Panc1 (cell line): ENCODE measurements at regions not wholly inside any gene's neighbourhood (a gene's known extent, or its start where the extent isn't known, plus 50 kb on each side); places are given as distances from the start of the nearest gene placed in this dataset.

Source experiments
- ATAC-seq: fragments of 200-7000 bp; cut with Tn5 transposase; 2 replicates; pipeline ENCODE4 v1.9.1; 2020; ENCODE audit warnings: mild to moderate bottlenecking, moderate library complexity
- BruUV-seq: library from RNA; stranded (reverse); fragments of 400-500 nt; replicated peaks from 2 replicates; lab custom pipeline; 2021; lab: Mats Ljungman, UMichigan
- CTCF ChIA-PET: fragments of 300-600 bp; sonication (Branson Sonifier 250); formaldehyde crosslinking; loops from one replicate; lab custom pipeline; 2022; ENCODE audit warnings: antibody characterized with exemption; lab: Charles Lee
- POLR2A ChIA-PET: fragments of 300-600 bp; sonication (Branson Sonifier 250); formaldehyde crosslinking; loops from one replicate; lab custom pipeline; 2022; ENCODE audit warnings: antibody characterized with exemption; lab: Charles Lee
- DNase-seq: peaks from one replicate; pipeline ENCODE4 v3.0.0-alpha.2; 2010; ENCODE audit warnings: low read depth, low spot score
- H3K27ac ChIP-seq: 2 replicates; pipeline ENCODE4 v1.5.1; 2011; ENCODE audit warnings: mild to moderate bottlenecking, low read length, inconsistent platforms
- H3K27me3 ChIP-seq: fragments of 200-500 bp; sonication (Bioruptor generic); 2 replicates; pipeline ENCODE4 v1.6.0; 2014; ENCODE audit warnings: low read length, inconsistent platforms; ENCODE audit not compliant: control insufficient read depth, insufficient read depth
- H3K36me3 ChIP-seq: fragments of 200-500 bp; sonication (Bioruptor generic); 2 replicates; pipeline ENCODE4 v1.5.1; 2014; ENCODE audit warnings: inconsistent platforms, mild to moderate bottlenecking, low read length, moderate library complexity; ENCODE audit not compliant: control insufficient read depth, insufficient read depth
- H3K4me1 ChIP-seq: 2 replicates; pipeline ENCODE4 v1.5.1; 2011; ENCODE audit warnings: inconsistent platforms, mild to moderate bottlenecking, low read length, moderate library complexity; ENCODE audit not compliant: control insufficient read depth, insufficient read depth
- H3K4me3 ChIP-seq, 2 experiments: 2 replicates each; pipeline ENCODE4 v1.5.1; 2011 to 2012; ENCODE audit warnings: low read depth in 2 of 2, low read length in 2 of 2, mild to moderate bottlenecking in 2 of 2, inconsistent platforms in 1 of 2, moderate library complexity in 1 of 2
- H3K9me3 ChIP-seq: fragments of 200-500 bp; sonication (Bioruptor generic); 2 replicates; pipeline ENCODE4 v1.5.1; 2014; ENCODE audit warnings: low read depth, mild to moderate bottlenecking, inconsistent platforms, low read length, moderate library complexity; ENCODE audit not compliant: control insufficient read depth, insufficient read depth
- POLR2AphosphoS5 ChIP-seq: IDR thresholded peaks from 2 replicates; pipeline ENCODE4 v1.6.1; 2012; ENCODE audit warnings: mild to moderate bottlenecking, low read depth, low read length, moderate library complexity
- SIN3A ChIP-seq: IDR thresholded peaks from 2 replicates; pipeline ENCODE4 v1.6.1; 2012; ENCODE audit warnings: low read depth, mild to moderate bottlenecking, low read length, moderate library complexity, borderline replicate concordance; ENCODE audit not compliant: insufficient read depth
- TCF7L2 ChIP-seq: IDR thresholded peaks from 2 replicates; pipeline ENCODE4 v1.6.1; 2011; ENCODE audit warnings: mild to moderate bottlenecking, low read depth, low read length, inconsistent platforms
- in situ Hi-C: cut with HindIII; loops from 2 replicates; pipeline ENCODE4 v1.10.0; 2016; ENCODE audit warnings: low sequenced_read_pairs, low pct_unique_long_range_greater_than_20kb
- intact Hi-C: fragments of 100-400 bp; cut with micrococcal nuclease; formaldehyde crosslinking; loops from one replicate; pipeline ENCODE4 v1.10.0; 2022; ENCODE audit not compliant: unreplicated experiment
- TF ChIP-seq, protein P1 (sequence below): fragments of 450-650 bp; IDR thresholded peaks from 2 replicates; pipeline ENCODE4 v1.5.1; 2017; ENCODE audit warnings: mild to moderate bottlenecking
- TF ChIP-seq, protein P2 (sequence below), 2 experiments: IDR thresholded peaks; 2 replicates each; pipeline ENCODE4 v1.6.1; 2011 to 2012; ENCODE audit warnings: low read depth in 2 of 2, control low read depth in 1 of 2, low read length in 1 of 2, mild to moderate bottlenecking in 1 of 2, moderate library complexity in 1 of 2; ENCODE audit not compliant: insufficient read depth in 1 of 2

- intact Hi-C loops (no loop called here), in situ Hi-C loops (no loop called here)
- ATAC-seq (no peak), DNase-seq (no peak)
- Histone ChIP-seq H3K4me1 (no peaks in the 10 kb centered on the region), H3K27me3 (no peaks in the 10 kb centered on the region), H3K27ac (no peak overlapping the region), H3K36me3 (no peaks in the 10 kb centered on the region), H3K4me3 (no peak overlapping the region), H3K9me3 (no peaks in the 10 kb centered on the region)
- TF ChIP-seq, protein P1, sequence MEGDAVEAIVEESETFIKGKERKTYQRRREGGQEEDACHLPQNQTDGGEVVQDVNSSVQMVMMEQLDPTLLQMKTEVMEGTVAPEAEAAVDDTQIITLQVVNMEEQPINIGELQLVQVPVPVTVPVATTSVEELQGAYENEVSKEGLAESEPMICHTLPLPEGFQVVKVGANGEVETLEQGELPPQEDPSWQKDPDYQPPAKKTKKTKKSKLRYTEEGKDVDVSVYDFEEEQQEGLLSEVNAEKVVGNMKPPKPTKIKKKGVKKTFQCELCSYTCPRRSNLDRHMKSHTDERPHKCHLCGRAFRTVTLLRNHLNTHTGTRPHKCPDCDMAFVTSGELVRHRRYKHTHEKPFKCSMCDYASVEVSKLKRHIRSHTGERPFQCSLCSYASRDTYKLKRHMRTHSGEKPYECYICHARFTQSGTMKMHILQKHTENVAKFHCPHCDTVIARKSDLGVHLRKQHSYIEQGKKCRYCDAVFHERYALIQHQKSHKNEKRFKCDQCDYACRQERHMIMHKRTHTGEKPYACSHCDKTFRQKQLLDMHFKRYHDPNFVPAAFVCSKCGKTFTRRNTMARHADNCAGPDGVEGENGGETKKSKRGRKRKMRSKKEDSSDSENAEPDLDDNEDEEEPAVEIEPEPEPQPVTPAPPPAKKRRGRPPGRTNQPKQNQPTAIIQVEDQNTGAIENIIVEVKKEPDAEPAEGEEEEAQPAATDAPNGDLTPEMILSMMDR, result no peak
- TF ChIP-seq, protein P2, sequence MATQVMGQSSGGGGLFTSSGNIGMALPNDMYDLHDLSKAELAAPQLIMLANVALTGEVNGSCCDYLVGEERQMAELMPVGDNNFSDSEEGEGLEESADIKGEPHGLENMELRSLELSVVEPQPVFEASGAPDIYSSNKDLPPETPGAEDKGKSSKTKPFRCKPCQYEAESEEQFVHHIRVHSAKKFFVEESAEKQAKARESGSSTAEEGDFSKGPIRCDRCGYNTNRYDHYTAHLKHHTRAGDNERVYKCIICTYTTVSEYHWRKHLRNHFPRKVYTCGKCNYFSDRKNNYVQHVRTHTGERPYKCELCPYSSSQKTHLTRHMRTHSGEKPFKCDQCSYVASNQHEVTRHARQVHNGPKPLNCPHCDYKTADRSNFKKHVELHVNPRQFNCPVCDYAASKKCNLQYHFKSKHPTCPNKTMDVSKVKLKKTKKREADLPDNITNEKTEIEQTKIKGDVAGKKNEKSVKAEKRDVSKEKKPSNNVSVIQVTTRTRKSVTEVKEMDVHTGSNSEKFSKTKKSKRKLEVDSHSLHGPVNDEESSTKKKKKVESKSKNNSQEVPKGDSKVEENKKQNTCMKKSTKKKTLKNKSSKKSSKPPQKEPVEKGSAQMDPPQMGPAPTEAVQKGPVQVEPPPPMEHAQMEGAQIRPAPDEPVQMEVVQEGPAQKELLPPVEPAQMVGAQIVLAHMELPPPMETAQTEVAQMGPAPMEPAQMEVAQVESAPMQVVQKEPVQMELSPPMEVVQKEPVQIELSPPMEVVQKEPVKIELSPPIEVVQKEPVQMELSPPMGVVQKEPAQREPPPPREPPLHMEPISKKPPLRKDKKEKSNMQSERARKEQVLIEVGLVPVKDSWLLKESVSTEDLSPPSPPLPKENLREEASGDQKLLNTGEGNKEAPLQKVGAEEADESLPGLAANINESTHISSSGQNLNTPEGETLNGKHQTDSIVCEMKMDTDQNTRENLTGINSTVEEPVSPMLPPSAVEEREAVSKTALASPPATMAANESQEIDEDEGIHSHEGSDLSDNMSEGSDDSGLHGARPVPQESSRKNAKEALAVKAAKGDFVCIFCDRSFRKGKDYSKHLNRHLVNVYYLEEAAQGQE (IDR thresholded peaks at IDR 0.05; ENCODE audit: insufficient read depth in 1 of 2, low read depth in 2 of 2, low read length in 1 of 2), result no peak
- TF ChIP-seq TCF7L2 (no peak), SIN3A (no peak), POLR2AphosphoS5 (no peak)
- ChIA-PET CTCF (no interaction called here), POLR2A (no interaction called here)
- BruUV-seq, result no TSS peak
These were observed 84.7 kb upstream of the RORB start for GRCh38 chr9:74412236-74412979.

DNA sequence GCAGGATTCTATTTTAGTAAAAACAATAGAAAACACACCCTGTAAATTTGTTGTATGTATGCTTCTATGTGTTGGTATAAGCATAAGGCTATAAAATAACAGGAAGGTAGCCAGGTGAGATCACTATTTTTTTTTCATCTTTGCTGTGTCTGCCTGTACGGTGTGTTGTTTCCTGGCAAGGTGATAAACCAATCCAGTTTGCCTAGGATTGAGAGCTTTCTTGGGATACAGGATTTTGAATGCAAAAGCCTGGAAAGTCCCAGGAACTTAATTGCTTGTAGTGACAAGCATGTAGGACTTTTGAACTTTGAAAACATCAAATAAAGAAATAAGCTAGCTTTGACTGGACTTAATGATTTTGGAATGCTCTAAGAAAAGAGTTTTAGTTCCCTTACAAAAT is 83.3 kb upstream of the RORB start:
- H3K9me3 ChIP-seq, result no peaks in the 10 kb centered on the region
- BruUV-seq, result no TSS peak
- ATAC-seq (no peak), DNase-seq (no peak)
- ChIA-PET POLR2A (no interaction called here), CTCF (no interaction called here)
- H3K27me3 ChIP-seq, result no peaks in the 10 kb centered on the region
- H3K4me1 ChIP-seq, result no peaks in the 10 kb centered on the region
- TF ChIP-seq TCF7L2 (no peak), POLR2AphosphoS5 (no peak), SIN3A (no peak)
- TF ChIP-seq, protein P1, result no peak
- TF ChIP-seq, protein P2 (IDR thresholded peaks at IDR 0.05; ENCODE audit: insufficient read depth in 1 of 2, low read depth in 2 of 2, low read length in 1 of 2), result no peak
- no peak overlapping the region for H3K4me3 ChIP-seq
- in situ Hi-C loops (no loop called here), intact Hi-C loops (no loop called here)
- H3K36me3 ChIP-seq, result no peaks in the 10 kb centered on the region
- H3K27ac ChIP-seq, result no peak overlapping the region
